Hepatocyte (in vitro differentiated cells): ENCODE measurements at regions not wholly inside any gene's neighbourhood (a gene's known extent, or its start where the extent isn't known, plus 50 kb on each side); places are given as distances from the start of the nearest gene placed in this dataset.

Experiments used
- EZH2 ChIP-seq: fragments of 200-600 bp; sonication (generic); IDR thresholded peaks from 2 replicates; pipeline ENCODE4 v1.6.1; 2016; ENCODE audit warnings: antibody characterized with exemption, mild to moderate bottlenecking, borderline replicate concordance
- TF ChIP-seq, protein P1 (sequence below): fragments of 200-600 bp; sonication (generic); IDR thresholded peaks from 2 replicates; pipeline ENCODE4 v1.5.1; 2016; ENCODE audit warnings: antibody characterized with exemption, mild to moderate bottlenecking; ENCODE audit not compliant: poor library complexity

DNA sequence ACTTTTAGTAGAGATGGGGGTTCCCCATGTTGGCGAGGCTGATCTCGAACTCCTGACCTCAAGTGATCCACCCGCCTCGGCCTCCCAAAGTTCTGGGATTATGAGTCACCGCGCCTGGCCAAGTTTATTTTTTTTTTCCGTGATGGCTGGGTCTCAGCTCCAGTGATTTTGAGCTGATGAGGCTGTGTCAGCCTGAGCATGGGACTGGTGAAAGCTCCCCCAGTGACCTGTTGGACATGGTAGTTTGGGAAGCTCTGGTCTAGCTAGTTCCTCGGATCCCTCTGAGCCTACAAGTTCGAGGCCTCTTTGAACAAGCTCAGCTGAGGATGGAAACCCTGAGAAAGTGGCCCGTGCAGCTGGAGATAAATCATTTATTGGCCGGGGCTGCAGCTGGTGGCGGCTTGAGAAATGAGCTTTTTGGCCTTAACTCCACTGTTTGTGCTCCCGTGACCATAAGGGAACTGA lies 126.8 kb downstream of the SNX5 start:
- TF ChIP-seq, protein P1, sequence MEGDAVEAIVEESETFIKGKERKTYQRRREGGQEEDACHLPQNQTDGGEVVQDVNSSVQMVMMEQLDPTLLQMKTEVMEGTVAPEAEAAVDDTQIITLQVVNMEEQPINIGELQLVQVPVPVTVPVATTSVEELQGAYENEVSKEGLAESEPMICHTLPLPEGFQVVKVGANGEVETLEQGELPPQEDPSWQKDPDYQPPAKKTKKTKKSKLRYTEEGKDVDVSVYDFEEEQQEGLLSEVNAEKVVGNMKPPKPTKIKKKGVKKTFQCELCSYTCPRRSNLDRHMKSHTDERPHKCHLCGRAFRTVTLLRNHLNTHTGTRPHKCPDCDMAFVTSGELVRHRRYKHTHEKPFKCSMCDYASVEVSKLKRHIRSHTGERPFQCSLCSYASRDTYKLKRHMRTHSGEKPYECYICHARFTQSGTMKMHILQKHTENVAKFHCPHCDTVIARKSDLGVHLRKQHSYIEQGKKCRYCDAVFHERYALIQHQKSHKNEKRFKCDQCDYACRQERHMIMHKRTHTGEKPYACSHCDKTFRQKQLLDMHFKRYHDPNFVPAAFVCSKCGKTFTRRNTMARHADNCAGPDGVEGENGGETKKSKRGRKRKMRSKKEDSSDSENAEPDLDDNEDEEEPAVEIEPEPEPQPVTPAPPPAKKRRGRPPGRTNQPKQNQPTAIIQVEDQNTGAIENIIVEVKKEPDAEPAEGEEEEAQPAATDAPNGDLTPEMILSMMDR, result no peak
- TF ChIP-seq EZH2, result no peak
